ENCODE measurements at regions not wholly inside any gene's neighbourhood (a gene's known extent, or its start where the extent isn't known, plus 50 kb on each side); places are given as distances from the start of the nearest gene placed in this dataset.
"Not testable (repeated sequence)": the region's sequence is repeated elsewhere in the genome, so short reads cannot be mapped to it uniquely, and the experiment has no call there.

GRCh38 chr12:88720231-88720630 lies 140.0 kb upstream of the KITLG start:
- no peaks in the 10 kb centered on the region for H3K9me3 ChIP-seq (ENCODE audit: control insufficient read depth in 5 of 5, low read length in 5 of 5)
- H3K9ac ChIP-seq (ENCODE audit: low read length in 5 of 5): no peak overlapping the region

GRCh38 chr12:88717188-88717587 lies 136.9 kb upstream of the KITLG start:
- no peaks in the 10 kb centered on the region for H3K9me3 ChIP-seq (ENCODE audit: control insufficient read depth in 5 of 5, low read length in 5 of 5)
- no peaks in the 10 kb centered on the region for H3K36me3 ChIP-seq (ENCODE audit: control insufficient read depth in 5 of 5, insufficient read depth in 5 of 5, low read length in 5 of 5)
- H3K4me1 ChIP-seq (ENCODE audit: control insufficient read depth in 5 of 5, insufficient read depth in 5 of 5, low read length in 5 of 5): peaks cover 0 to 11% (median 0%) of the 10 kb centered on the region in 5 donors
- no peak overlapping the region for H3K4me3 ChIP-seq (ENCODE audit: low read depth in 1 of 5, low read length in 5 of 5)
- H3K27ac ChIP-seq (ENCODE audit: low read depth, low read length): no peak overlapping the region
- H3K9ac ChIP-seq (ENCODE audit: low read length in 5 of 5): no peak overlapping the region
- no peaks in the 10 kb centered on the region for H3K27me3 ChIP-seq (ENCODE audit: control insufficient read depth in 5 of 5, insufficient read depth in 4 of 5, low read length in 5 of 5)

More at GRCh38 chr12:88720231-88720630, 140.0 kb upstream of the KITLG start:
- Histone ChIP-seq H3K4me3 (ENCODE audit: low read depth in 1 of 5, low read length in 5 of 5) (no peak overlapping the region), H3K27me3 (ENCODE audit: control insufficient read depth in 5 of 5, insufficient read depth in 4 of 5, low read length in 5 of 5) (no peaks in the 10 kb centered on the region), H3K27ac (ENCODE audit: low read depth, low read length) (no peak overlapping the region), H3K36me3 (ENCODE audit: control insufficient read depth in 5 of 5, insufficient read depth in 5 of 5, low read length in 5 of 5) (no peaks in the 10 kb centered on the region), H3K4me1 (ENCODE audit: control insufficient read depth in 5 of 5, insufficient read depth in 5 of 5, low read length in 5 of 5) (peaks cover 0 to 11% (median 0%) of the 10 kb centered on the region in 5 donors)

GRCh38 chr12:88716240-88716639 lies 136.0 kb upstream of the KITLG start:
- no peak overlapping the region for H3K27ac ChIP-seq (ENCODE audit: low read depth, low read length)
- peaks cover 0 to 11% (median 0%) of the 10 kb centered on the region in 5 donors for H3K4me1 ChIP-seq (ENCODE audit: control insufficient read depth in 5 of 5, insufficient read depth in 5 of 5, low read length in 5 of 5)
- H3K27me3 ChIP-seq (ENCODE audit: control insufficient read depth in 5 of 5, insufficient read depth in 4 of 5, low read length in 5 of 5): no peaks in the 10 kb centered on the region
- H3K9me3 ChIP-seq (ENCODE audit: control insufficient read depth in 5 of 5, low read length in 5 of 5): no peaks in the 10 kb centered on the region
- no peak overlapping the region for H3K9ac ChIP-seq (ENCODE audit: low read length in 5 of 5)
- H3K36me3 ChIP-seq (ENCODE audit: control insufficient read depth in 5 of 5, insufficient read depth in 5 of 5, low read length in 5 of 5): no peaks in the 10 kb centered on the region
- no peak overlapping the region for H3K4me3 ChIP-seq (ENCODE audit: low read depth in 1 of 5, low read length in 5 of 5)

GRCh38 chr12:88715673-88716072 lies 135.4 kb upstream of the KITLG start:
- no peaks in the 10 kb centered on the region for H3K27me3 ChIP-seq (ENCODE audit: control insufficient read depth in 5 of 5, insufficient read depth in 4 of 5, low read length in 5 of 5)
- peaks cover 0 to 11% (median 0%) of the 10 kb centered on the region in 5 donors for H3K4me1 ChIP-seq (ENCODE audit: control insufficient read depth in 5 of 5, insufficient read depth in 5 of 5, low read length in 5 of 5)
- no peak overlapping the region for H3K27ac ChIP-seq (ENCODE audit: low read depth, low read length)
- no peaks in the 10 kb centered on the region for H3K9me3 ChIP-seq (ENCODE audit: control insufficient read depth in 5 of 5, low read length in 5 of 5)
- no peak overlapping the region for H3K4me3 ChIP-seq (ENCODE audit: low read depth in 1 of 5, low read length in 5 of 5)
- H3K9ac ChIP-seq (ENCODE audit: low read length in 5 of 5): no peak overlapping the region
- H3K36me3 ChIP-seq (ENCODE audit: control insufficient read depth in 5 of 5, insufficient read depth in 5 of 5, low read length in 5 of 5): no peaks in the 10 kb centered on the region

GRCh38 chr12:88714263-88714882 lies 134.1 kb upstream of the KITLG start:
- not testable (repeated sequence) for H3K27ac ChIP-seq (ENCODE audit: low read depth, low read length); H3K4me3 ChIP-seq (ENCODE audit: low read depth in 1 of 5, low read length in 5 of 5)

GRCh38 chr12:88707800-88708199 lies 127.5 kb upstream of the KITLG start:
- Histone ChIP-seq H3K27me3 (ENCODE audit: control insufficient read depth in 5 of 5, insufficient read depth in 4 of 5, low read length in 5 of 5) (no peaks in the 10 kb centered on the region), H3K4me1 (ENCODE audit: control insufficient read depth in 5 of 5, insufficient read depth in 5 of 5, low read length in 5 of 5) (no peaks in the 10 kb centered on the region), H3K4me3 (ENCODE audit: low read depth in 1 of 5, low read length in 5 of 5) (no peak overlapping the region), H3K9me3 (ENCODE audit: control insufficient read depth in 5 of 5, low read length in 5 of 5) (peaks cover 0 to 8% (median 3%) of the 10 kb centered on the region in 5 donors), H3K27ac (ENCODE audit: low read depth, low read length) (no peak overlapping the region), H3K9ac (ENCODE audit: low read length in 5 of 5) (no peak overlapping the region), H3K36me3 (ENCODE audit: control insufficient read depth in 5 of 5, insufficient read depth in 5 of 5, low read length in 5 of 5) (no peaks in the 10 kb centered on the region)

More at GRCh38 chr12:88714263-88714882, 134.1 kb upstream of the KITLG start:
- peaks cover 0 to 11% (median 0%) of the 10 kb centered on the region in 5 donors for H3K4me1 ChIP-seq (ENCODE audit: control insufficient read depth in 5 of 5, insufficient read depth in 5 of 5, low read length in 5 of 5)
- H3K27me3 ChIP-seq (ENCODE audit: control insufficient read depth in 5 of 5, insufficient read depth in 4 of 5, low read length in 5 of 5); H3K9ac ChIP-seq (ENCODE audit: low read length in 5 of 5); H3K36me3 ChIP-seq (ENCODE audit: control insufficient read depth in 5 of 5, insufficient read depth in 5 of 5, low read length in 5 of 5); H3K9me3 ChIP-seq (ENCODE audit: control insufficient read depth in 5 of 5, low read length in 5 of 5): not testable (repeated sequence)

- H3K9ac ChIP-seq (ENCODE audit: low read length in 5 of 5): no peak overlapping the region
- no peak overlapping the region for H3K27ac ChIP-seq (ENCODE audit: low read depth, low read length)
- H3K4me3 ChIP-seq (ENCODE audit: low read depth in 1 of 5, low read length in 5 of 5): no peak overlapping the region
- peaks cover 0 to 8% (median 3%) of the 10 kb centered on the region in 5 donors for H3K9me3 ChIP-seq (ENCODE audit: control insufficient read depth in 5 of 5, low read length in 5 of 5)
- no peaks in the 10 kb centered on the region for H3K36me3 ChIP-seq (ENCODE audit: control insufficient read depth in 5 of 5, insufficient read depth in 5 of 5, low read length in 5 of 5)
- H3K27me3 ChIP-seq (ENCODE audit: control insufficient read depth in 5 of 5, insufficient read depth in 4 of 5, low read length in 5 of 5): no peaks in the 10 kb centered on the region
- H3K4me1 ChIP-seq (ENCODE audit: control insufficient read depth in 5 of 5, insufficient read depth in 5 of 5, low read length in 5 of 5): no peaks in the 10 kb centered on the region
These were observed 126.0 kb upstream of the KITLG start for GRCh38 chr12:88706286-88706685.

GRCh38 chr12:88703790-88704189 lies 123.5 kb upstream of the KITLG start:
- no peak overlapping the region for H3K9ac ChIP-seq (ENCODE audit: low read length in 5 of 5)
- no peak overlapping the region for H3K27ac ChIP-seq (ENCODE audit: low read depth, low read length)
- H3K36me3 ChIP-seq (ENCODE audit: control insufficient read depth in 5 of 5, insufficient read depth in 5 of 5, low read length in 5 of 5): no peaks in the 10 kb centered on the region
- H3K4me1 ChIP-seq (ENCODE audit: control insufficient read depth in 5 of 5, insufficient read depth in 5 of 5, low read length in 5 of 5): no peaks in the 10 kb centered on the region
- H3K9me3 ChIP-seq (ENCODE audit: control insufficient read depth in 5 of 5, low read length in 5 of 5): peaks cover 0 to 8% (median 3%) of the 10 kb centered on the region in 5 donors
- H3K27me3 ChIP-seq (ENCODE audit: control insufficient read depth in 5 of 5, insufficient read depth in 4 of 5, low read length in 5 of 5): no peaks in the 10 kb centered on the region
- no peak overlapping the region for H3K4me3 ChIP-seq (ENCODE audit: low read depth in 1 of 5, low read length in 5 of 5)

GRCh38 chr12:88698471-88698870 lies 118.2 kb upstream of the KITLG start:
- H3K36me3 ChIP-seq (ENCODE audit: control insufficient read depth in 5 of 5, insufficient read depth in 5 of 5, low read length in 5 of 5): no peaks in the 10 kb centered on the region

GRCh38 chr12:88693837-88694445 lies 113.7 kb upstream of the KITLG start:
- no peak overlapping the region for H3K9ac ChIP-seq (ENCODE audit: low read length in 5 of 5)
- H3K4me1 ChIP-seq (ENCODE audit: control insufficient read depth in 5 of 5, insufficient read depth in 5 of 5, low read length in 5 of 5): no peaks in the 10 kb centered on the region
- H3K9me3 ChIP-seq (ENCODE audit: control insufficient read depth in 5 of 5, low read length in 5 of 5): peaks cover 0 to 8% (median 5%) of the 10 kb centered on the region in 5 donors
- H3K36me3 ChIP-seq (ENCODE audit: control insufficient read depth in 5 of 5, insufficient read depth in 5 of 5, low read length in 5 of 5): no peaks in the 10 kb centered on the region
- H3K27me3 ChIP-seq (ENCODE audit: control insufficient read depth in 5 of 5, insufficient read depth in 4 of 5, low read length in 5 of 5): no peaks in the 10 kb centered on the region
- no peak overlapping the region for H3K4me3 ChIP-seq (ENCODE audit: low read depth in 1 of 5, low read length in 5 of 5)
- no peak overlapping the region for H3K27ac ChIP-seq (ENCODE audit: low read depth, low read length)

More at GRCh38 chr12:88698471-88698870, 118.2 kb upstream of the KITLG start:
- Histone ChIP-seq H3K27me3 (ENCODE audit: control insufficient read depth in 5 of 5, insufficient read depth in 4 of 5, low read length in 5 of 5) (no peaks in the 10 kb centered on the region), H3K4me3 (ENCODE audit: low read depth in 1 of 5, low read length in 5 of 5) (no peak overlapping the region), H3K9me3 (ENCODE audit: control insufficient read depth in 5 of 5, low read length in 5 of 5) (peaks cover 0 to 8% (median 5%) of the 10 kb centered on the region in 5 donors), H3K27ac (ENCODE audit: low read depth, low read length) (no peak overlapping the region), H3K4me1 (ENCODE audit: control insufficient read depth in 5 of 5, insufficient read depth in 5 of 5, low read length in 5 of 5) (no peaks in the 10 kb centered on the region), H3K9ac (ENCODE audit: low read length in 5 of 5) (no peak overlapping the region)
